HEK293 (cell line): ENCODE measurements at regions not wholly inside any gene's neighbourhood (a gene's known extent, or its start where the extent isn't known, plus 50 kb on each side); places are given as distances from the start of the nearest gene placed in this dataset.

ENCODE experiments used
- CTCF ChIA-PET: fragments of 350-600 bp; formaldehyde crosslinking; extraction: SDS; loops from one replicate; lab custom pipeline; 2021; ENCODE audit warnings: antibody characterized with exemption; lab: Yijun Ruan, JAX
- POLR2A ChIA-PET: fragments of 300-600 bp; formaldehyde crosslinking; extraction: SDS; loops from one replicate; lab custom pipeline; 2020; ENCODE audit warnings: antibody characterized with exemption, inconsistent platforms; lab: Yijun Ruan, JAX
- H3K27ac ChIP-seq: fragments of 200-500 bp; sonication (Bioruptor generic); 2 replicates; pipeline ENCODE4 v1.5.1; 2014; ENCODE audit warnings: low read depth, low read length, control low read depth, inconsistent platforms; ENCODE audit errors: extremely low read depth
- H3K36me3 ChIP-seq, 2 experiments: fragments of 200-500 bp in 1 of 2; sonication (Bioruptor generic) in 1 of 2; 1 replicate in 1 of 2; 2 replicates in 1 of 2; pipeline ENCODE4 v1.5.1; 2014 to 2017; ENCODE audit warnings: inconsistent platforms in 2 of 2, low read length in 2 of 2; ENCODE audit not compliant: control insufficient read depth in 2 of 2, insufficient read depth in 1 of 2
- H3K4me1 ChIP-seq: fragments of 200-500 bp; sonication (Bioruptor generic); 2 replicates; pipeline ENCODE4 v1.5.1; 2014; ENCODE audit warnings: mild to moderate bottlenecking, low read length, inconsistent platforms; ENCODE audit not compliant: control insufficient read depth, insufficient read depth
- H3K4me3 ChIP-seq: 2 replicates; pipeline ENCODE4 v1.5.1; 2011; ENCODE audit warnings: low read depth, mild to moderate bottlenecking, control low read depth, low read length, moderate library complexity
- H3K9me3 ChIP-seq: fragments of 200-500 bp; sonication (Bioruptor generic); 2 replicates; pipeline ENCODE4 v1.5.1; 2014; ENCODE audit warnings: low read depth, low read length, inconsistent platforms; ENCODE audit not compliant: control insufficient read depth, insufficient read depth
- GLI2 ChIP-seq: fragments of 450-650 bp; formaldehyde crosslinking; IDR thresholded peaks from 2 replicates; pipeline ENCODE4; 2017; ENCODE audit warnings: missing biosample characterization, missing genetic modification characterization, low read depth, borderline replicate concordance
- GLI4 ChIP-seq: fragments of 450-650 bp; formaldehyde crosslinking; IDR thresholded peaks from 2 replicates; pipeline ENCODE4 v1.5.1; 2016; ENCODE audit warnings: missing biosample characterization, missing genetic modification characterization
- SETDB1 ChIP-seq: IDR thresholded peaks from one replicate; pipeline ENCODE4 v1.6.1; 2017; ENCODE audit warnings: mild to moderate bottlenecking, low read length, moderate library complexity, mixed read lengths; ENCODE audit not compliant: insufficient read length
- SP3 ChIP-seq: fragments of 450-650 bp; formaldehyde crosslinking; IDR thresholded peaks from 2 replicates; pipeline ENCODE4 v1.5.1; 2016; ENCODE audit warnings: missing biosample characterization, missing genetic modification characterization
- SP7 ChIP-seq: fragments of 450-650 bp; formaldehyde crosslinking; IDR thresholded peaks from 2 replicates; pipeline ENCODE4 v1.5.1; 2016; ENCODE audit warnings: missing biosample characterization, missing genetic modification characterization
- YY2 ChIP-seq: fragments of 450-650 bp; formaldehyde crosslinking; IDR thresholded peaks from 2 replicates; pipeline ENCODE4 v1.5.1; 2016; ENCODE audit warnings: missing biosample characterization, missing genetic modification characterization
- ZNF155 ChIP-seq: fragments of 450-650 bp; formaldehyde crosslinking; IDR thresholded peaks from 2 replicates; pipeline ENCODE4 v1.5.1; 2016; ENCODE audit warnings: missing biosample characterization, missing genetic modification characterization
- ZNF16 ChIP-seq: fragments of 450-650 bp; formaldehyde crosslinking; IDR thresholded peaks from 2 replicates; pipeline ENCODE4 v1.5.1; 2016; ENCODE audit warnings: low read depth, missing biosample characterization, missing genetic modification characterization
- ZNF175 ChIP-seq: fragments of 450-650 bp; formaldehyde crosslinking; IDR thresholded peaks from 2 replicates; pipeline ENCODE4 v1.5.1; 2016; ENCODE audit warnings: missing biosample characterization, missing genetic modification characterization
- ZNF23 ChIP-seq: fragments of 450-650 bp; formaldehyde crosslinking; IDR thresholded peaks from 2 replicates; pipeline ENCODE4 v1.5.1; 2016; ENCODE audit warnings: missing biosample characterization, missing genetic modification characterization, borderline replicate concordance
- ZNF423 ChIP-seq: fragments of 450-650 bp; formaldehyde crosslinking; IDR thresholded peaks from 2 replicates; pipeline ENCODE4 v1.5.1; 2016; ENCODE audit warnings: missing biosample characterization, missing genetic modification characterization
- ZNF529 ChIP-seq: fragments of 450-650 bp; formaldehyde crosslinking; IDR thresholded peaks from 2 replicates; pipeline ENCODE4 v1.5.1; 2017; ENCODE audit warnings: missing genetic modification characterization, missing biosample characterization; ENCODE audit not compliant: insufficient replicate concordance
- ZNF596 ChIP-seq: fragments of 450-650 bp; IDR thresholded peaks from 2 replicates; pipeline ENCODE4 v1.5.0; 2018; ENCODE audit warnings: missing biosample characterization, mild to moderate bottlenecking, missing genetic modification characterization, moderate library complexity
- ZNF621 ChIP-seq: fragments of 450-650 bp; formaldehyde crosslinking; IDR thresholded peaks from 2 replicates; pipeline ENCODE4 v1.5.1; 2017; ENCODE audit warnings: missing biosample characterization, missing genetic modification characterization
- ZNF677 ChIP-seq: fragments of 450-650 bp; IDR thresholded peaks from 2 replicates; pipeline ENCODE4 v1.5.0; 2018; ENCODE audit warnings: missing biosample characterization, mild to moderate bottlenecking, missing genetic modification characterization, moderate library complexity
- ZNF837 ChIP-seq: fragments of 450-650 bp; formaldehyde crosslinking; IDR thresholded peaks from 2 replicates; pipeline ENCODE4 v1.5.1; 2016; ENCODE audit warnings: missing biosample characterization, missing genetic modification characterization
- ZSCAN23 ChIP-seq: fragments of 450-650 bp; formaldehyde crosslinking; IDR thresholded peaks from 2 replicates; pipeline ENCODE4 v1.5.1; 2016; ENCODE audit warnings: missing biosample characterization, missing genetic modification characterization
- ZSCAN30 ChIP-seq: fragments of 450-650 bp; IDR thresholded peaks from 2 replicates; pipeline ENCODE4 v1.5.1; 2018; ENCODE audit warnings: missing biosample characterization, mild to moderate bottlenecking, missing genetic modification characterization, moderate library complexity
- TF ChIP-seq, protein P1 (sequence below): fragments of 450-650 bp; formaldehyde crosslinking; IDR thresholded peaks from 2 replicates; pipeline ENCODE4; 2016; ENCODE audit warnings: missing biosample characterization, missing genetic modification characterization
- TF ChIP-seq, protein P2 (sequence below): fragments of 450-650 bp; formaldehyde crosslinking; IDR thresholded peaks from 2 replicates; pipeline ENCODE4 v1.5.1; 2017; ENCODE audit warnings: missing biosample characterization, missing genetic modification characterization
- TF ChIP-seq, protein P3 (sequence below): fragments of 450-650 bp; formaldehyde crosslinking; IDR thresholded peaks from 2 replicates; pipeline ENCODE4 v1.5.1; 2016; ENCODE audit warnings: missing biosample characterization, missing genetic modification characterization

DNA sequence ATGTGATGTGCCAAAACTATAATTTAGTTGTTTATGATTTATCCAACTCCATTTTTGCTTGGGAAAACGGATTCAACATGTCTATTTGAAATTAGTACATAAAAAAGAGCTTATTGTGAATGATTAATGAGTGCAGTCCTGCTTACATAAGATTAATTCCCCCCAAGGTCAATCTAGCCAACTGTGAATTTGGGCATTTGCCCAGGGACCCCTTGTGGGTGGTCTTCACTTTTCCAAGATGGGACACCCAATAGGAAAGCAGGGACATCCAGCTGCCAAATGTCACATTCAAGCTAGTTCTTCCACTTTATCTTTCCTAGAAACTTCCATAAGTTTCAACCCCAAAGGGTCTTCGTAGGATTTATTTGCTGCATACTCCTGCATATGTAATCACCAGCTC is 362.4 kb upstream of the PKN2 start:
- TF ChIP-seq YY2 (tag by site-specific recombination) (no peak), SETDB1 (no peak), ZSCAN23 (tag by site-specific recombination) (no peak), ZNF677 (no peak), GLI2 (no peak), ZNF621 (tag by site-specific recombination) (no peak), SP3 (tag by site-specific recombination) (no peak), ZNF175 (tag by site-specific recombination) (no peak)
- TF ChIP-seq, protein P1, sequence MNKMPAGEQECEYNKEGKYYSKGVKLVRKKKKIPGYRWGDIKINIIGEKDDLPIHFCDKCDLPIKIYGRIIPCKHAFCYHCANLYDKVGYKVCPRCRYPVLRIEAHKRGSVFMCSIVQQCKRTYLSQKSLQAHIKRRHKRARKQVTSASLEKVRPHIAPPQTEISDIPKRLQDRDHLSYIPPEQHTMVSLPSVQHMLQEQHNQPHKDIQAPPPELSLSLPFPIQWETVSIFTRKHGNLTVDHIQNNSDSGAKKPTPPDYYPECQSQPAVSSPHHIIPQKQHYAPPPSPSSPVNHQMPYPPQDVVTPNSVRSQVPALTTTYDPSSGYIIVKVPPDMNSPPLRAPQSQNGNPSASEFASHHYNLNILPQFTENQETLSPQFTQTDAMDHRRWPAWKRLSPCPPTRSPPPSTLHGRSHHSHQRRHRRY, result no peak
- TF ChIP-seq, all 188 proteins: peak for 0
- CTCF ChIA-PET, result no interaction called here

DNA sequence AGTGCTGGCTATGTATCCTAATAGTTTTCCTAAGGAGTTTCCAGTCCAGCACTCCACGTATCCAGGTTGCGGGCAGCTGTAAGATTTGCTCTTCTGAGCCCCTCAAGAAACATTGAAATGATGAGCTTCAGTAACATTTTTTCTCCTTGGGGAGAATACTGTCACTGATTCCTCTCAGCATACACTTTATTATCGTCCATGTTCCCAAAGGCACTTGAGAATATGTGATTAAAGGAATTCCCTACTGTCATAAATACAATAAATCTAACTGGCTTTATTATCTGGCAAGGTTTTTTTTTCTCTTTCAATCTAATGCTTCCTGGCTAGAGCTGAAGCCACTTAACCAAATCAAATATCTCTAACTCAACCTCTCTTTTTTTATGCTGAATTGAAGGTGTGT is 359.2 kb upstream of the PKN2 start:
- Histone ChIP-seq H3K4me3 (no peak overlapping the region), H3K36me3 (no peaks in the 10 kb centered on the region), H3K4me1 (no peaks in the 10 kb centered on the region; the same call in 1 of the 2 replicates), H3K9me3 (no peaks in the 10 kb centered on the region), H3K27ac (no peak overlapping the region)
- POLR2A ChIA-PET, result no interaction called here
- CTCF ChIA-PET, result interaction anchor here (0.6 kb wide), 1 partner anchor 13 kb away, joined by 4 read pairs; no protein-coding TSS in a partner anchor
- TF ChIP-seq SP7, result no peak
- no peak for TF ChIP-seq ZNF596 (tag by site-specific recombination)
- TF ChIP-seq, protein P2, sequence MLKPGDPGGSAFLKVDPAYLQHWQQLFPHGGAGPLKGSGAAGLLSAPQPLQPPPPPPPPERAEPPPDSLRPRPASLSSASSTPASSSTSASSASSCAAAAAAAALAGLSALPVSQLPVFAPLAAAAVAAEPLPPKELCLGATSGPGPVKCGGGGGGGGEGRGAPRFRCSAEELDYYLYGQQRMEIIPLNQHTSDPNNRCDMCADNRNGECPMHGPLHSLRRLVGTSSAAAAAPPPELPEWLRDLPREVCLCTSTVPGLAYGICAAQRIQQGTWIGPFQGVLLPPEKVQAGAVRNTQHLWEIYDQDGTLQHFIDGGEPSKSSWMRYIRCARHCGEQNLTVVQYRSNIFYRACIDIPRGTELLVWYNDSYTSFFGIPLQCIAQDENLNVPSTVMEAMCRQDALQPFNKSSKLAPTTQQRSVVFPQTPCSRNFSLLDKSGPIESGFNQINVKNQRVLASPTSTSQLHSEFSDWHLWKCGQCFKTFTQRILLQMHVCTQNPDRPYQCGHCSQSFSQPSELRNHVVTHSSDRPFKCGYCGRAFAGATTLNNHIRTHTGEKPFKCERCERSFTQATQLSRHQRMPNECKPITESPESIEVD (tag by site-specific recombination), result no peak
- TF ChIP-seq YY2 (tag by site-specific recombination), result no peak
- TF ChIP-seq, protein P3, sequence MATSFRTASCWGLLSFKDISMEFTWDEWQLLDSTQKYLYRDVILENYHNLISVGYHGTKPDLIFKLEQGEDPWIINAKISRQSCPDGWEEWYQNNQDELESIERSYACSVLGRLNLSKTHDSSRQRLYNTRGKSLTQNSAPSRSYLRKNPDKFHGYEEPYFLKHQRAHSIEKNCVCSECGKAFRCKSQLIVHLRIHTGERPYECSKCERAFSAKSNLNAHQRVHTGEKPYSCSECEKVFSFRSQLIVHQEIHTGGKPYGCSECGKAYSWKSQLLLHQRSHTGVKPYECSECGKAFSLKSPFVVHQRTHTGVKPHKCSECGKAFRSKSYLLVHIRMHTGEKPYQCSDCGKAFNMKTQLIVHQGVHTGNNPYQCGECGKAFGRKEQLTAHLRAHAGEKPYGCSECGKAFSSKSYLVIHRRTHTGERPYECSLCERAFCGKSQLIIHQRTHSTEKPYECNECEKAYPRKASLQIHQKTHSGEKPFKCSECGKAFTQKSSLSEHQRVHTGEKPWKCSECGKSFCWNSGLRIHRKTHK (tag by site-specific recombination), result no peak
- TF ChIP-seq ZNF423, result no peak
- no peak for TF ChIP-seq ZNF837 (tag by site-specific recombination)
- TF ChIP-seq ZNF529 (tag by site-specific recombination), result no peak
- TF ChIP-seq ZNF155 (tag by site-specific recombination), result no peak
- TF ChIP-seq ZNF23, result no peak
- TF ChIP-seq ZSCAN30 (tag by site-specific recombination), result no peak
- no peak for TF ChIP-seq GLI4
- TF ChIP-seq ZNF16 (tag by site-specific recombination), result no peak

More for the DNA sequence above, 362.4 kb upstream of the PKN2 start:
- Histone ChIP-seq H3K27ac (no peak overlapping the region), H3K4me1 (no peaks in the 10 kb centered on the region), H3K4me3 (no peak overlapping the region), H3K36me3 (no peaks in the 10 kb centered on the region), H3K9me3 (no peaks in the 10 kb centered on the region)
- POLR2A ChIA-PET, result no interaction called here
